ENCODE measurements at regions not wholly inside any gene's neighbourhood (a gene's known extent, or its start where the extent isn't known, plus 50 kb on each side); places are given as distances from the start of the nearest gene placed in this dataset.
"Not testable (repeated sequence)": the region's sequence is repeated elsewhere in the genome, so short reads cannot be mapped to it uniquely, and the experiment has no call there.

GRCh38 chr14:106216679-106217078, 690.3 kb downstream of the TMEM121 start:
- FAIRE-seq: no peak
- TF ChIP-seq CTCF (IDR thresholded peaks at IDR 0.05; ENCODE audit: insufficient read depth, missing control alignments): no peak
- DNase-seq (ENCODE audit: insufficient read length, low spot score): no peak

GRCh38 chr14:106218174-106218573, 691.8 kb downstream of the TMEM121 start:
- TF ChIP-seq CTCF (IDR thresholded peaks at IDR 0.05; ENCODE audit: insufficient read depth, missing control alignments): no peak
- FAIRE-seq: no peak

DNA sequence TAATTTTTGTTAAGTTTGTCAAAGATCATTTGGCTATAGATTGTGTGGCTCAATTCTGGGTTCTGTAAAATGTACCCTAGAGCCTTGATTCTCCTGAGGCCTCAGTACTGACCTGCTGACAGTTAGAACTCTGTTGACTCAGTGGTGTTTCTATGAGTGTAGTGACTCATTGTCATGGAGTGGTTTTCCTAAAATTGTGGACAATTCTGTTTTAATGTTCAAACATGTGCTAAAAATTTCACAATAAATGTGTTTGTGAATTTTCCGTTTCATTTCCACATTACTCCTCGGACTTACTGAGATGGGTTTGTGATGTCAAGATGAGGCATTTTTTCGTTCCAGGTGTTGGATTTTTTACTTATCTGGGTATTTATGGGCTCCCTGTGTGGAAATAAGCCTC, 695.9 kb downstream of the TMEM121 start:
- FAIRE-seq (no peak), DNase-seq (ENCODE audit: insufficient read length, low spot score) (no peak)
- no peak for TF ChIP-seq CTCF (IDR thresholded peaks at IDR 0.05; ENCODE audit: insufficient read depth, missing control alignments)

More at GRCh38 chr14:106218174-106218573, 691.8 kb downstream of the TMEM121 start:
- DNase-seq (ENCODE audit: insufficient read length, low spot score): no peak

DNA sequence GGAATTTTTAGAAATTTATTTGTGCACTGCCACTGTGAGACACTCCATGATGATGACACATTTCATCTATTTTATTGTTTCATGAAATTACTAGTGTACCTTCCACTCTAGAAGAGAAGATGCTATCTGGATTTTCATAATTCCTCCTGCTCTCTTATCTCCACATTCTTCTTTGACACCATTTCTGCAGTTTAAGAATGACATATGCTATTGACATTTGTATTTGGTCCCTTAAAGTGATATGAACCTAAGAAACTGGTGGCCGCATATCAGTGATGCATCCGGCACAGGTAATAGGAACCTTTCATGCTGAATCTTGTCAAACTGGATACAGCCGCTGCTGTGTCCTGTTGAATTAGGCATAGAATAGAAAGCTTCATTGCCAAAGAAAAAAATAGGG, 696.3 kb downstream of the TMEM121 start:
- no peak for TF ChIP-seq CTCF (IDR thresholded peaks at IDR 0.05; ENCODE audit: insufficient read depth, missing control alignments)
- FAIRE-seq: no peak
- no peak for DNase-seq (ENCODE audit: insufficient read length, low spot score)

DNA sequence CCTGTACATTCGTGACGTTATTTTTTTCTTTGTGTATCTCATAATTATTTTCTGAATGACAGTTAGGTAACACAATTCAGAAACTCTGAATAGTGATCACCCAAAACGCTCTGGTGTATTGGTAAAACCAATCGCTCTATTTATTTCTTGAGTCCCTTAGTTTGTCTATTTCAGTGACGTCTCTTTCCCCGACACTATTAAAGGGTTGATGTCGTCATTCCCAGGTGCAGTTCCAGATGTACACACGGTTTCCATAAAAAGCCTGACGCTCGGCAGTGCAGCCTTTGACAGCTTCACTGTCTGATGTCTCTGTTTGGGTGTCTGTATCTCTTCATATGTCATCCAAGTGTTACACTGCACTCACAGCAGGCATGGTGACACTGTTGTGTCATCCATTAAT, 701.4 kb downstream of the TMEM121 start:
- TF ChIP-seq CTCF (IDR thresholded peaks at IDR 0.05; ENCODE audit: insufficient read depth, missing control alignments): no peak
- no peak for FAIRE-seq
- DNase-seq (ENCODE audit: insufficient read length, low spot score): no peak

- no peak for TF ChIP-seq CTCF (IDR thresholded peaks at IDR 0.05; ENCODE audit: insufficient read depth, missing control alignments)
- no peak for FAIRE-seq
- no peak for DNase-seq (ENCODE audit: insufficient read length, low spot score)
Measured at GRCh38 chr14:106228541-106229158, 702.3 kb downstream of the TMEM121 start.

DNA sequence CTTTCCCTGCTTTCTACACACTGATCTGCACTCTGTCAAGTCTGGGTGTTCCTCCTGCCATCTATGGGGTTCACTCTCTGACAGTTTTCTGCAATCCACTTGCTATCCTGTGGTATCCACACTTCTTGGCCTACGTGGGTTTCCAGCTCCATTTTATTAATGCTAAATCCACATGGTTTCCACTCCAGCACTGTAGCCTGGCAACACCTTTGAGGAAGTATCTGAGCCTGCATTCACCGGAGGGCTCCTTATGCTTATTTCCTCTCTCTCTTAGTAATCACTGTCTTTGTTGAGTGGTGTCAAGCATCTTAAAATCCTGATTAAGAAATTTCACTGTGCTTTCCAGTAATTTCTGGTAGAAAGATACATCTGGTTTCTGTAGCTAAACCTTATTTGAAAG, 703.7 kb downstream of the TMEM121 start:
- TF ChIP-seq CTCF (IDR thresholded peaks at IDR 0.05; ENCODE audit: insufficient read depth, missing control alignments): no peak
- FAIRE-seq: no peak
- DNase-seq (ENCODE audit: insufficient read length, low spot score): no peak

DNA sequence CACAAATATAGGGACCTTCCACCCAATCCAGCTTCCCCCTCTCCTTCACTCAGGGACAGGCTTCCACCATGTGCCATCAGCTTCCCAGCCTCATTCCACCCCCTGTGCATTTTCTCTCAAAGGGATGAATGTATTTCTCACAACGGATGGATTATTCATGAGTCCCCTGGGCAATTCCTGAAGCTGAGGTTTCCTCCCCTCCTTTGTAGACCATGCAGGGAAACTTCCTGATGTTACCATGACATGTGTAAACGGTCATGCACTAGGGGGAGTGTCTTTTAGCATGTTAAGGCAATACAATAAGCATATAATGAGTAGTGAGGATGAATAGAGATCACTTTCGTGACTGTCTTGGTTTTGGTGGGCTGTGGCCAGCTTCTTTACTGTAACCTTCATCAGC, 706.8 kb downstream of the TMEM121 start:
- not testable (repeated sequence) for DNase-seq (ENCODE audit: insufficient read length, low spot score); FAIRE-seq

DNA sequence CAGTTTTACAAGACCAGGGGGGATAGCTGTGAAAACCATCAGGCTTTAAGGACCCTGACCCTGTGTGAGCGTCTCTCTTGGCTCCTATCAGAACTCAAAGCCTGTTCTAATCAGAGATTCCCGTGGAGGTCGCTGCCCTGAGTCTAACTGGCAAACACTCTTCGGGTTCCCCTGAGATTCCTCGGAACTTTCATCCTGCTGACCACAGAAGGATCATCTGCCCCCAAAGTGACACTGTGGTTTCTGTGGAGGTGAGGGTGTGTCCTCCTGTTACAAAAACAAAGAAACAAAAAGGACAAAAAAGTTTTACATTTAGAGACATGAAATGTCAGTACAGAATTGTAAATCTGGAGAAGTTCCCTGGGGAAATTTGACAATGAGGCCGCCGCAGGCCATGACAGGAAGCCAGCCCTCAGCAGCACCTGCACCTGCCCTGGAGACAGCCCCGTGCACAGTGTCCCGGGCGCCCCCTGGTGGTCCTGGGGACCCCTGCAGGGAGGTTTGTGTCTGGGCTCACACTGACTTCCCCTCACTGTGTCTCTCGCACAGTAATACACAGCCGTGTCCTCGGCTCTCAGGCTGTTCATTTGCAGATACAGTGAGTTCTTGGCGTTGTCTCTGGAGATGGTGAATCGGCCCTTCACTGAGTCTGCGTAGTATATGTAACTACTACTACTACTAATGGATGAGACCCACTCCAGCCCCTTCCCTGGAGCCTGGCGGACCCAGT, 708.3 kb downstream of the TMEM121 start:
- not testable (repeated sequence) for FAIRE-seq; DNase-seq (ENCODE audit: insufficient read length, low spot score)
